ENCODE measurements at regions not wholly inside any gene's neighbourhood (a gene's known extent, or its start where the extent isn't known, plus 50 kb on each side); places are given as distances from the start of the nearest gene placed in this dataset.

GRCh38 chr7:26081638-26082037 lies 70.4 kb upstream of the NFE2L3 start:
- Histone ChIP-seq H3K4me2 (ENCODE audit: low read length) (no peak overlapping the region), H3K27ac (ENCODE audit: low read length) (no peak overlapping the region), H2AFZ (ENCODE audit: low read depth, low read length) (no peak overlapping the region), H3K36me3 (replicated peaks; ENCODE audit: low read depth, low read length) (no peaks in the 10 kb centered on the region), H3K4me3 (ENCODE audit: low read length) (no peak overlapping the region), H3K4me1 (ENCODE audit: low read length) (peaks cover 10% of the 10 kb centered on the region; the same call in 1 of the 2 replicates), H3K27me3 (ENCODE audit: low read depth, low read length) (peaks cover 31% of the 10 kb centered on the region), H3K79me2 (ENCODE audit: low read length) (no peaks in the 10 kb centered on the region), H4K20me1 (ENCODE audit: insufficient read depth, low read length) (no peaks in the 10 kb centered on the region), H3K9ac (ENCODE audit: low read length) (no peak overlapping the region), H3K9me3 (ENCODE audit: insufficient read depth, low read length) (no peaks in the 10 kb centered on the region)
- TF ChIP-seq EZH2phosphoT487 (IDR thresholded peaks at IDR 0.05; ENCODE audit: low read depth) (no peak), CTCF (IDR thresholded peaks at IDR 0.05; ENCODE audit: low read depth, low read length) (no peak)

DNA sequence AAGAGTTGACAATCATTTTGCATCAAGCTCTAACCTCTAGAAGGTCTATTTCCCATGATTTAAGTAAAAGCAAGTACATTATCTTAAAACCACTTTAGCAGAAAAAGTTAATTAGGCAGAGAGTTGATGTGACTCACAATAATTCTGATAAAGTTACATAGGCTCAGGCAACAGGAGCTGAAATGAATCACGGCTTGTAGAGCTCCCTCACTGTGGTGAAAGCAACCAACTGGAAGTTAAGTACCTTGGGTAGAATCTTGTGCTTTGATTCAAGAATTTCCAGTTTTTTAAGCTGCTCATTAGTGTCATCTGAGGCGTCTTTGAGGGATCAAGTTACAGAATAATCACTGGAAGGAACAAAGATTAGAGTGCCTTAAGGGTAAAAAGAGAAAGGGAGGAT lies 68.9 kb upstream of the NFE2L3 start:
- no peaks in the 10 kb centered on the region for H3K36me3 ChIP-seq (replicated peaks; ENCODE audit: low read depth, low read length)
- H3K4me2 ChIP-seq (ENCODE audit: low read length) = no peak overlapping the region
- no peak overlapping the region for H3K27ac ChIP-seq (ENCODE audit: low read length)
- H3K9ac ChIP-seq (ENCODE audit: low read length) = no peak overlapping the region
- H3K4me1 ChIP-seq (ENCODE audit: low read length) = peaks cover 10% of the 10 kb centered on the region; the same call in 1 of the 2 replicates
- no peaks in the 10 kb centered on the region for H3K79me2 ChIP-seq (ENCODE audit: low read length)
- no peaks in the 10 kb centered on the region for H4K20me1 ChIP-seq (ENCODE audit: insufficient read depth, low read length)
- no peak overlapping the region for H2AFZ ChIP-seq (ENCODE audit: low read depth, low read length)
- TF ChIP-seq EZH2phosphoT487 (IDR thresholded peaks at IDR 0.05; ENCODE audit: low read depth) = no peak
- TF ChIP-seq CTCF (IDR thresholded peaks at IDR 0.05; ENCODE audit: low read depth, low read length) = no peak
- H3K27me3 ChIP-seq (ENCODE audit: low read depth, low read length) = peaks cover 31% of the 10 kb centered on the region
- no peak overlapping the region for H3K4me3 ChIP-seq (ENCODE audit: low read length)
- no peaks in the 10 kb centered on the region for H3K9me3 ChIP-seq (ENCODE audit: insufficient read depth, low read length)

- Histone ChIP-seq H3K27me3 (ENCODE audit: low read depth, low read length) (peaks cover 27% of the 10 kb centered on the region), H2AFZ (ENCODE audit: low read depth, low read length) (no peak overlapping the region)
Measured at GRCh38 chr7:26084418-26084817, 67.6 kb upstream of the NFE2L3 start.

GRCh38 chr7:26085771-26086170 lies 66.2 kb upstream of the NFE2L3 start:
- Histone ChIP-seq H3K4me3 (ENCODE audit: low read length) (no peak overlapping the region), H3K27ac (ENCODE audit: low read length) (no peak overlapping the region)

More at GRCh38 chr7:26084418-26084817, 67.6 kb upstream of the NFE2L3 start:
- H4K20me1 ChIP-seq (ENCODE audit: insufficient read depth, low read length) = no peaks in the 10 kb centered on the region
- no peak overlapping the region for H3K27ac ChIP-seq (ENCODE audit: low read length)
- H3K4me2 ChIP-seq (ENCODE audit: low read length) = no peak overlapping the region
- H3K9ac ChIP-seq (ENCODE audit: low read length) = no peak overlapping the region
- TF ChIP-seq CTCF (IDR thresholded peaks at IDR 0.05; ENCODE audit: low read depth, low read length) (no peak), EZH2phosphoT487 (IDR thresholded peaks at IDR 0.05; ENCODE audit: low read depth) (no peak)
- no peaks in the 10 kb centered on the region for H3K9me3 ChIP-seq (ENCODE audit: insufficient read depth, low read length)
- no peaks in the 10 kb centered on the region for H3K36me3 ChIP-seq (replicated peaks; ENCODE audit: low read depth, low read length)
- peaks cover 5% of the 10 kb centered on the region for H3K4me1 ChIP-seq (ENCODE audit: low read length)
- no peaks in the 10 kb centered on the region for H3K79me2 ChIP-seq (ENCODE audit: low read length)
- H3K4me3 ChIP-seq (ENCODE audit: low read length) = no peak overlapping the region

More at GRCh38 chr7:26085771-26086170, 66.2 kb upstream of the NFE2L3 start:
- H3K4me2 ChIP-seq (ENCODE audit: low read length) = no peak overlapping the region
- no peaks in the 10 kb centered on the region for H4K20me1 ChIP-seq (ENCODE audit: insufficient read depth, low read length)
- no peaks in the 10 kb centered on the region for H3K9me3 ChIP-seq (ENCODE audit: insufficient read depth, low read length)
- H3K4me1 ChIP-seq (ENCODE audit: low read length) = peaks cover 13% of the 10 kb centered on the region
- TF ChIP-seq EZH2phosphoT487 (IDR thresholded peaks at IDR 0.05; ENCODE audit: low read depth) = no peak
- TF ChIP-seq CTCF (IDR thresholded peaks at IDR 0.05; ENCODE audit: low read depth, low read length) = no peak
- no peak overlapping the region for H2AFZ ChIP-seq (ENCODE audit: low read depth, low read length)
- H3K36me3 ChIP-seq (replicated peaks; ENCODE audit: low read depth, low read length) = peaks cover 3% of the 10 kb centered on the region
- peaks cover 19% of the 10 kb centered on the region for H3K27me3 ChIP-seq (ENCODE audit: low read depth, low read length)
- no peak overlapping the region for H3K9ac ChIP-seq (ENCODE audit: low read length)
- H3K79me2 ChIP-seq (ENCODE audit: low read length) = no peaks in the 10 kb centered on the region

All from OCI-LY3 (cell line).